NCI-H2029 treated with DMSO at 0.1 percent for 48 hours (cell line): ENCODE measurements at regions not wholly inside any gene's neighbourhood (a gene's known extent, or its start where the extent isn't known, plus 50 kb on each side); places are given as distances from the start of the nearest gene placed in this dataset.
A peak's percentile ranks its signal among the peaks of the same experiment; 100 is the strongest.
"Not testable (repeated sequence)": the region's sequence is repeated elsewhere in the genome, so short reads cannot be mapped to it uniquely, and the experiment has no call there.

ENCODE experiments used
- DNase-seq: peaks from one replicate; lab custom pipeline; 2025; lab: John Stamatoyannopoulos, UW

DNA sequence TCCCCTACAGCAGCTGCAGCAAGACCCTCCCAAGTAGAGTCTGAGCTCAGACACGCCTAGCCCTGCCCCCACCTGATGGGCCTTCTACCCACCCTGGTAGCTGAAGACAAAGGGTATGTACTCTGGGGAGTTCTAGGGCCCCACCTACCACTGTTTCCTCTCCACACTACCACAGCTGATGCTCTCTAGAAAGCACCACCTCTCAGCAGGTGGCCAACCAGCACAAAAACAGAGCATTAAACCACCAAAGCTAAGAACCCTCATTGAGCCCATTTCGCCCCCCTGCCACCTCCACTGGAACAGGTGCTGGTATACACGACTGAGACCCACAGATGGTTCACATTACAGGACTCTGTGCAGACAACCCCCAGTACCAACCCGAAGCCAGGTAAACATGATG, 258.9 kb downstream of the SETD4 start:
- DNase-seq, result no peak

- DNase-seq, result not testable (repeated sequence)
These were observed 259.4 kb downstream of the SETD4 start for GRCh38 chr21:35800796-35801385.

- DNase-seq, result peak; percentile 26
These were observed 263.5 kb downstream of the SETD4 start for GRCh38 chr21:35796844-35797243.

DNA sequence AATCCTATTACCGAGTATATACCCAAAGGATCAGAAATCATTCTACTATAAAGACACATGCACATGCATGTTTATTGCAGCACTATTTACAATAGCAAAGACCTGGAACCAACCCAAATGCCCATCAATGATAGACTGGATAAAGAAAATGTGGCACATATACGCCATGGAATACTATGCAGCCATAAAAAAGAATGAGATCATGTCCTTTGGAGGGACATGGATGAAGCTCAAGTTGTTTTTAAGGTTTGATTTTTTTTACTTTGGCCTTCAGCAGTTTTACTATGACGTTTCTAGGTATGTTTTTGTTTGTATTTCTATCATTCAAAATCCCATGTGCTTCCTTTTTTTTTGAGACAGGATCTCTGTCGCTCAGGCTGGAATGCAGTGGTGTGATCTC, 265.8 kb downstream of the SETD4 start:
- DNase-seq, result not testable (repeated sequence)

GRCh38 chr21:35792569-35793305, 267.6 kb downstream of the SETD4 start:
- no peak for DNase-seq

DNA sequence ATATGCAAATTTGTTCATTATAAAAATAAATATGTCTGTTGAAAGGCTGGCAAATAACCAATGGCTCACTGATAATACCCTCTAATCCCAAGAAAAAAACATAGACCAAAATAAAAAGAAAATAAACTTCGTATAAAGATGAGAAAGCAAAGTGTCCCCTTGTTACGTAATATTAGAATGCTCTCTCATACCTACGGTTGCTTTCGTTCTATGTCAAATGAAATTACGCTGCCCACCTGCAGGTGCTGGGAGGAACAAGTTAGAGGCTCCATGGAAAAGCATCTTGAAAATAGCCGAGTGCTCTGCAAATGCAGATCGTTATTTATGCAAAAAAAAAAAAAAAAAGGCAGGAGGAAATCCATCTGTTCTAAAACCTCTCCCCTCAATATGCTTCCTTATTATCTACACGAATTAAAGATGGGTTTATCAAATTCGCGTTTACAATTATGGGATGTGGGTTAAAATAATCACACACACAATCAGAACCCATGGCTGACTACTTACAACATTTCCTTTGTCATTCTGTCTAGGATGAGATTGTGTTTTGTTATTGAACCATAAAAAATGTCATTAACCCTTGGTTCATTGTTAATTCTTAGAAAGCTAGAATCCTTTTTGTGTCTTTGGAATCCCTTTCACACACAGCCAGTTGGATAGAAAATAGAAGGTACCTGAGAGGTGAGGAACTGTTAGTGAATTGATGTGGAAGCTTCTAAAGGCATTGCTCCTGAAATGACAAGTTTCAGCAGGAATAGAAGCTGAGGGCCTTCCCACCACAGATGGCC, 268.6 kb downstream of the SETD4 start:
- no peak for DNase-seq

DNA sequence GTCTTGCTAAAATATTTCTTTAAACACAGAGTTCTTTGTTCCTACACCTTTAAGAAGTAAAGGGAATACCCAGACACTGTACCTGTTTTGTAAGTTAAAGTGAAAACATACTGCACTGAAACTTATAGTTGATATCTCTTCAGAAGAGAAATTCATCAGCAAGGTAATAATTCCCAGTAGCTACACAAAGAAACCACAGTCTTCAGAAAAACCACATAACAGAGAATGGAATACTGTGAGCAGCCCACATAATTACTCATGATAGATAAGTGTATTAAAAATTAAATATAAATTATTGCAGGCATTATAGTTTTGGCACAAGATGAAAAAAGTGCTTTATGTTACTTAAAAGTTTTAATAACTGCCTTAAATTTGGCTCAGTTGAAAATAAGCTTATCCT, 276.6 kb downstream of the SETD4 start:
- DNase-seq, result no peak

DNA sequence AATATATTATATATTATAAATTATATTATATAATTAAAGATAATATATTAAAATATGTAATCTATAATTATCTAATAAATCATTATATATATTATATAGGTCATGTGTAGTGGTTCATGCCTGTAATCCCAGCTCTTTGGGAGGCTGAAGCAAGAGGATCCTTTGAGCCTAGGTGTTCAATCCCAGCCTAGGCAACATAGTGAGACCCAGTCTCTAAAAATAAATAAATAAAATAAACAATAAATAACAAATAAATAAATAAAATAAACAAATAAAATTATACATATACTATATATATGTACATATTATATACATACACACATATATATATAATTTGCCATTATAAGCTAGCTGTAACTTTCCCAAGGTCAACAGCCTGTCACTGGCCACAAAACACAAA, 277.7 kb downstream of the SETD4 start:
- no peak for DNase-seq

GRCh38 chr21:35780983-35781382, 279.3 kb downstream of the SETD4 start:
- no peak for DNase-seq

- DNase-seq, result no peak
These were observed 280.4 kb downstream of the SETD4 start for GRCh38 chr21:35779690-35780570.

- no peak for DNase-seq
These were observed 281.2 kb downstream of the SETD4 start for GRCh38 chr21:35779167-35779566.

GRCh38 chr21:35777081-35777480, 283.2 kb downstream of the SETD4 start:
- no peak for DNase-seq

- DNase-seq, result no peak
These were observed 284.4 kb downstream of the SETD4 start for GRCh38 chr21:35775778-35776544.

- DNase-seq, result no peak
These were observed 290.0 kb downstream of the SETD4 start for GRCh38 chr21:35770101-35770945.

DNA sequence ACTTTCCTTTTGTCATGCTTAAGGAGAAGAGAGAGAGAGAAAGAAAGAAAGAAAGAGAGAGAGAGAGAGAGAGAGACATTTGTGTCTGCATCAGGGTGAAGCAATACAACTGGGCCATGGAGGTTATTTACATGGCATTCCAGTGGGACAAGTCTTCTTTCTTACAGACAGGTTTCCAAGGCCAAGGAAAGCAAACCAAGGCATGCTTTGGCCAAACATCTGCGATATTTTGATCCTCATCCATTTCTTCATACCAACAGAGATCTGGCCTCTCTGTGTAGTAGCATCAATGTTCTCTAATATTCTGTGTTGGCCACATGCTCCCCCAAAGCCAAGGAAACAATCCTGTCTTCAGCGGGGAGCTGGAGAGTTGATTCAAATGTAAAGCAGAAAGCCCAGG, 292.1 kb downstream of the SETD4 start:
- DNase-seq, result no peak

GRCh38 chr21:35764586-35764985, 295.7 kb downstream of the SETD4 start:
- no peak for DNase-seq

GRCh38 chr21:35764077-35764476, 296.2 kb downstream of the SETD4 start:
- no peak for DNase-seq

- DNase-seq, result no peak
These were observed 305.7 kb downstream of the SETD4 start for GRCh38 chr21:35754583-35754982.

- DNase-seq, result no peak
These were observed 307.0 kb downstream of the SETD4 start for GRCh38 chr21:35753308-35753707.

DNA sequence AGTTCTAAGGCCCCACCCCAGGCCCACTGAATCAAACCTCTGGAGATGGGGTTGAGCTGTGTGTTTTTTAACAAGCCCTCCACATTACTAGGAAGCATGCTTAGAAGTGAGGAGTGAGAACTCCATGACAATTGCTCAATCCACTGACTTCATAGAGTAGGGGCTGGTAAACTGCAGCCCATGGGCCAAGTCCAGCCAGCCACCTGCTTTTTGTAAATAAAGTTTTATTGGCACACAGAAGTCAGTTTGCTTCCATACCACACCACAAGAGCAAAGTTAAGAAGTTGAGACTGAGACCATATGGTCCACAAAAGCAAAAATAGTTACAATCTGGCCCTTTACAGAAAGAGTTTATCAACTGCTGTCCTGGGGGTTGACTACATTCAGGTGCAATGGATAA, 309.2 kb downstream of the SETD4 start:
- no peak for DNase-seq
